HG02840 (cell line): ENCODE measurements at regions not wholly inside any gene's neighbourhood (a gene's known extent, or its start where the extent isn't known, plus 50 kb on each side); places are given as distances from the start of the nearest gene placed in this dataset.

Source experiments
- ATAC-seq: cut with Tn5 transposase; IDR thresholded peaks from one replicate; pipeline ENCODE4 v1.9.1; 2021; ENCODE audit warnings: mild to moderate bottlenecking, moderate library complexity, moderate number of reproducible peaks; ENCODE audit not compliant: unreplicated experiment, low FRiP score

DNA sequence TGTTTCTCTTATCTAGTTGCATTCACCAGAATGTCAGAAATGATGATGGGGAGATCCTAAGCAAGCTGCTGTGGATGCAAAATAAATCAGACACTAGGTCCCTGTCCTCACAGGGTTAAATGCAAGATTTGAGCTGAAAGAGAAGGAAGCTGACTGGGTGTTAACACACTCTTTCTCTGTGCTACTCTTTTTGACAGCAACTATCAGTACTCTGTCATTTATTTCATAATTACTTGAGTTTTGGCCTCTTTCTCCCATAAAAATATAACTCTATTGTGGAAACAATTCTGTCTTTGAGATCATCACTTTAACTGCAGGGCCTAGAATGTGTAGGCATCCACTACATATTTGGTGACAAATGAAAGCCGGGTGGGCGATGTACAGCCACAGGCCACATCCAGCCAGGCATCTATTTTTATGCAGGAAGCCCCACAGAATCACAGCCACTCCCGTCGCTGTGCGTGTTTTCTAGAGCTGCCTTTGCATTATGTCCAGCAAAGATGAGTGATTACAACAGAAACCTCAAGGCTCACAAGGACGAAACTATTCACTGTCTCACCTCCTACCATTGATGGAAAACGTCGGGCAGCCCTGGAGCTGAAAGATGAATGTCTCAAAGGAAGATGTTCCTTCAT is 849.0 kb downstream of the RNF144A start:
- no peak for ATAC-seq

DNA sequence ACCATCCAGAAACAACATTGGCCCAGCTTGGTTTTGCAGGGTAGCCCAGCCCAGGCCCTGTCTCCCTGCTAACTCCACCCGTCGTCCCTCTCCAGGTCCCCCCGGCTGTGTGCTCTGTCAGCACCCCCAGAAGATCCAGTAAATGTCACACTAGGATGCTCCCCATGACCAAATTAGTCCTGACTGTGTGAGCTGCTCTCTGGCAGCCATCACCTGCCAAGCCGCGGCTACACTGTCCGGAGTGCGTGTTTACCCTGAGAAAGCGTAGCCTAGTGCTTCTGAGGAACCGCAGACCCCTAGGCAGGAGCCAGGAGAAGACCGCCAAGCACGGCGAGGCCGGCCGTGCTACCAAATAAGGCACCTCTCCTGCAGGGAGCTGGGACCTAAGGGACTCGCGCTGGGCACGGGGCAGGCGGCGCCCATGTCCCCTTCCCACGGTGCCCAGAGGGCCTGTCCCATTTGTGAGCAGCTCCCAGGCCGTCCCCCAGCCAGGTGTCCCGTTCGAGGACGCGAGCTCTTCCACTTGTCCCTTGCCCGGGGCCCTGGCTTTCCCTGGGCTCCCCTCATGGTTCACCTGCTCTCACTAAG is 849.9 kb downstream of the RNF144A start:
- no peak for ATAC-seq

DNA sequence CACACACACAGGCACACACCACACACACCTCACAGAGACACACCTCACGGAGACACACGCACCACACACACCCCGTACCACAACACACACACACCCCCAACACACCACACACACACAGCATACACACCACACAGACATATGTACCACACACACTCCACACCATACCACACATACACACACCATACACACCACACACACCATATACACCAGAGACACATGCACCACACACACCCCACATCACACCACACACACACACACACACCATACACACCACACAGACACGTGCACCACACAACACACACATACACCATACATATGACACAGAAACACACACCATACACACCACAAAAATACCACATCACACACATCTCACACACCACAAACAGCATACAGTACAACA is 850.7 kb downstream of the RNF144A start:
- ATAC-seq: no peak

DNA sequence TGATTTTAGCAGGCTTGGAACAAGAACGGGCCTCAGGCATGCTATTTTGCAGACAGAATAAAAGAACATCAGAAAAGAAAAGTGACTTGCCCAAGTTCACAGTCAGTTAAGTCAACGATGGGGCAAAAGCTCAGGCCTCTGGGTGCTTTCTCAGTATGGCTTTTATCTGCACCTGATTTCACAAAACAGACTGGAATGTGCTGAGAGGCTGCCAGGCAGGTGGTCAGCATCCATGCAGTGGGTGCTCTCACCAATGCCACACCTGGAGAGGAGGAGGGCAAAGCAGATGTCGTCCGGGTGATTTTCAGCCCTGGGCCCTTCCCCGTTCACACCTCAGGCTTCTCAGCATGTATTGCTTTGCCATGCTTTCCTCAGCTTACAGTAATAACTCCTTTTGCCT is 854.6 kb downstream of the RNF144A start:
- no peak for ATAC-seq

DNA sequence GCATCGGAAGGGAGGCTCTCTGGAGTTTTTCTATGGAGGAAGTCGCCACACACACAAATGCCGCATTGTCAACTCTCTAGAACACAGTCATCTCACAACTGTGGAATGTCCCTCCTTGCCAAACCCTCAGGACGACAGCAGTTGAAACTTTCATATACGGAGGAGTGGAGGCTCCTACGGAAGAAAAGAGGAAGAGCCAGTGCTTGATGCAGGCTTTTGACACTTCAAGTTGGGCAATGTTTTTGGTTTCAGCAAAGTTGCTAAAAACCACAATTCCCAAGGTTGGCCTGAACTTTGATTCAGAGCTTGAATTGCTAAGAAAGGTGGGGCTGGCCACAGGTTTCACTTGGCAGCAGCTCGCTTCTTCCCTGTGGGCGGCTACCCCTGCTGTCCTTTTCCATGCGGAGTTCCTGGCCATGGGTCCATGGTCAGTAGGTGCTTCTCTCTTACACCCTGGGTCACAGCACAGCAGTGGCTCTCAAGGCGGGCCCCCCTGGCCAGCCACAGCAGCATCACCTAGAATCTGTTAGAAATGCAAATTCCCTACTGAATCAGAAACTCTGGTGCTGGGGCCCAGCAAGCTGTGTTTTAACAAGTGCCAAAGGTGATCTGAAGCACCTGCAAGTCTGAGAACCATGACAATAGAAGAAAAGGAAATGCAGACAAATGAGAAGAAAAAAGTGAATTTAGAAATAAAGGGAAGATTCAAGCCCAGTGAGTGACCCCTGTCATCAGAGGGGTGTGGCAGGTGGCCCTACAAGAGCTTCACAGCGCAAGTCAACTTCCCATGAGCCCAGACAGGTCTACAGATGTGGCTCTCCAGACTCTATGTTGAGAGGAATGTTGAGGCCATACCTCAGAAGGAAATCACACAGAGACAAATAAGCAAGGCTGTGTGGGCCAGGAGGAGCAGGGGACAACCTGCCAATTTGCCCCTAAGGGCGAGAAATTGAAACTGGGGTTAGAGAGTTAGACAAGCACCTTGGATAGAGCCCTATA is 856.4 kb downstream of the RNF144A start:
- ATAC-seq: peak; percentile 55

DNA sequence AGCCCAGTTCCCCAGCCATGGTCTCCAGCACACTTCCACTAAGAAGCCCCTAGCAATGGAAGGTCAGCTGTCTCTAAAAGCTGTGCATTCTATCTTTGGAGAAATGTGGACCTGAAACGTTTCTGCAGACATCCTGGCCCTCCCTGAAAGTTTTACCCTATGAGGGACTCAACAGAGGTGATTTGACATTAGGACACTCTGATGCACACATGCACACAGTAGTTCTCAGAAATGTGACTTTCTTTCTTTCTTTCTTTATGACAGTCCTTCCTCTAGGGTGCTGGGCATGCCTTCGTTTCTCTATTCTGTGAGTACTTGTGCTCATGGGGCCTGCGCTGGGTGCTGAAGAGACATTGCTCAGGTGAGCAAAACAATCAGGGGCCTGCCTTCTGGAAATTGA is 857.3 kb downstream of the RNF144A start:
- no peak for ATAC-seq

DNA sequence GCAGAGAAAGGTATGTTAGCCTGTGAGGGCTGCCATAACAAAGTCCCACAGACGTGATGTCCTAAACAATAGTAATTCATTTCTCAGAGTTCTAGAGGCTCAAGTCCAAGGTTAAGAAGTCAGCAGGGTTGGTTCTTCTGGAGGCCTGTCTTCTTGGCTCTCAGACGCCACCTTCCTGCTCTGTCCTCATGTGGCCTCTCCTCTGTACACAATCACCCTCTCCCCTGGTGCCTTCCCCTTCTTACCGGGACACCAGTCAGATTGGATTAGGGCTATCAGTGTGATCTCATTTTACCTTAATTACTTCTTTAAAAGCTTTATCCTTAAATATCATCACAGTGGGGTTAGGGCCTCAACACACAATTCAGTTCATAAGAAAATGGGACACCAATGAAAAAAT is 860.5 kb downstream of the RNF144A start:
- no peak for ATAC-seq

DNA sequence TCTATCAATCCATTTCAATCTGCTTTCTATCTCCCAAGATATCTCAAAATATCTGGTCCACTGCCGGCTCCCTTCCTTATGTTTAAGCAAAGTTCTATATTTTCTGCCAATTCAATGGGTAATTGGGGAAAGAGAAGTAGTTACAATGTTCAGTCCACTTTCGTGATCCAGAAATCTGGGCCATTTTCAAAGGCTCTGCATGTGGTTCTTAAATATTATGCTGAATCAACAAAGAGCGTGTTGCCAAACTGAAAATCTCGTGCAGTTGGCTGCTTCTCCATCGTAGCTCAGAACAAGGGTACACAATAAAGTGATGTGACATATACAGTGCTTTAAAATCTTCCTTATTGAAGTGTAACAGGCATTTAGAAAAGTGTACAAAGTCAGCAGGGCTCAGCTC is 863.1 kb downstream of the RNF144A start:
- no peak for ATAC-seq

DNA sequence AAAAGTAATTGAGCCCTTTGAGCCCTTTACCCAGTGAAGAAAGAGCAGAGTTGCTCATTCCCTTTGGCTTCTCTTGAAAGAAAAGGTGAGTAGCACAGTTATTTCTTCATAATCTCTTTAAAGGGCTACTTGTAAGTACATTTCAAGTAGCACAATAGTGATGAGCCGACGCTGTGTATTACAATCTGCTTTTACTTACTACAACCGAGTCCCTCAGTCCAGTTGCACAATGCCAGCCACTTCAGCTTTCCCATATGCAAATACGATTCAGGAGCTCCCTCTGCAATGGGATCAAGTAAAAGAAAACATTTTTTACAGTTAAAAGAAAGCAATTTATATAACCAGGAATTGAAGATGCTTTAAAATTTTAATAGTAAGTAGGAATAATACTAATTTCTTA is 868.5 kb downstream of the RNF144A start:
- no peak for ATAC-seq

DNA sequence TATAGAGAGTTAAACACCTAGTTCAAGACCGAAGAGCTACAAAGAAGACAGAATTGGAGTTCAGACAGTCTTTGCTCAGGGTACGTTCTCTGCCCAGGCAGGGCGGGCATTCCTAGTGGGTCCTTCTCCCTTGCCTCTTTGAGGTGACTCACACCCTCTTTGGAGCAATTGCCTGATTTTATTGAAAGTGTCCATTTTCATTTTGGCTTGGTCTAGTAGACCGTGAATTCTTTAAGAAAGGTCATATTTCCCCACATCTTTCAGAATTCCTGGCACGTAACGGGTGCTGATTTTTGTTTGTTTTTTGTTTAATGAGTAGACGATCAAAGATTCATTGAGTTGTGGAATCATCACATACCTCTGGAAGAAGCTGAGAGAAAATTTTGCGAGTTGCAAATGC is 871.5 kb downstream of the RNF144A start:
- no peak for ATAC-seq

DNA sequence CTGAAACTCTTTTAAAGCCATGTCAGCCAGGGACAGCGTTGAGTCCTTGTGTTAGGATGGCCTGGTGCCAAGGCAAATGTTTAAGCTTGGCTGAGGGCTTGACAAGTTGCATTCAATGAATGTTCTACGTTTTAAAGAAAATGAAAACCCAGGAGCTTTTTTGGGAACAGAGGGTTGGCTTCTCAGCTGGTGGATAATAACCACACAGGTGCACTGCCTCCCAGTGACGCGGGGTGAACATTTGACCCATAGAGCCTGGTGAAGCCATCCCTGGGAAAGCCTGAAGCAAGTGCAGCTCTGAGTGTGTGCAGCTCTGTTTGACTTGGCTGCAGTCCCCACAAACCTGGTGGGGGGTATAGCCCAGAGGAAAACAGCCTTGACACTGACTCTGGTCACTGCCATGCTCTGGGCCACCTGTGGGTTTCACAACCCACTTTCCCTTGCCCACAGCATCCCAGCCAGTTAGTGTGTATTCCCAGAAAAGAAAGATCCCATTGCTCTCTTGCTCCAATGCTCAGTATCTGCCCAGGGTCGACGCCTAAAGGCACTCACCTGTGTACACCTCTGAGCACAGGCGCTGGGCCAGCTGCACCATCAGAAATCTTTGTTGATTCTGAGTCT is 874.9 kb downstream of the RNF144A start:
- no peak for ATAC-seq

DNA sequence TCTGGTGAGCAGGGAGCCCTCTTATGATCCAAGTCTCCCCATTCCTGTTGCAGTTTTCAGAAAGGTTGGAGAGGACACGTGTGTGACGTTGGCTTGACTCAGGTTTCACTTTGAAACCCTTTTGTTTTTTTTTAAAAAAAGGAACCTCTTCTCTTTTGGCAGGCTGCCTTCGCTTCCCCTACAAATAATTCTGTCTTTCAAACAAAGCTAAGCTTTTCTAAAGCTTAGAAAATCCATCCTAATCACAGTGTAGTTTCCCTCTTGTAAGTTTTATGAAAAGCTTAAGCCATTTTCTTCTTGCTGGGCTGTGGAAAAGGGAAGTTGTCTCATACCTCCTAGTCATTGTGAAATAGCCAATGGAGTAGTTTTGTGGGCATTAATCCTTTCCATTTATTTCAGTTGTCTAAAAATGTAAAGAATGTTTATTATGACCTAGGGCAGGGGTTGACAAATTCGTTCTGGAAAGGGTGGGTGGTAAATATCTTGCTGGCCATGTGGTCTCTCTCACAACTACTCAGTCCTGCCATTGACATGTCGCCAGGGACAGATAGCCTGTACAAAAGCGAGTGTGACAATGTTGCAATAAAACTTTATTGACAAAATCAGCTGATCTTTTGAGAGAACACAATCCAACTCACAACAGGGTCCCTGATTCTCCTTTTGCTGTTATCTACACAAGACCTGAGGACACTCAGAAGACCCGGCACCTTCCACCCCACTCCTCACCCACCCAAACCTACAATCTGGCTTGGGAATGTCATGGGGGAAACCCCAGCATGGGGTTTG is 878.8 kb downstream of the RNF144A start:
- ATAC-seq: no peak

DNA sequence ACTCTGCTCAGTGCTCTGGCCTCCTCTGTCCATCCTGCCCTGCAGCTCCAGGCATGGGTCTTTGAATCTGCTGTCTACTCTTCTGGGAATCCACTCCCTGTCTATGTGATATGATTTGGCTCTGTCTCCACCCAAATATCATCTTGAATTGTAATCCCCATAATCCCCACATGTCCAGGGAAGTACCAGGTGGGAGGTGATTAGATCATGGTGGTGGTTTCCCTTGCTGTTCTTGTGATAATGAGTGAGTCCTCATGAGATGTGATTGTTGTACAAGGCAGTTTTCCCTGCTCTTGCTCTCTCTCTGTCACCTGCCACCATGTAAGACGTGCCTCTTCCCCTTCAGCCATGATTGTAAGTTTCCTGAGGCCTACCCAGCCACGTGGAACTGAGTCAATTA is 881.8 kb upstream of the ID2 start:
- ATAC-seq: no peak

DNA sequence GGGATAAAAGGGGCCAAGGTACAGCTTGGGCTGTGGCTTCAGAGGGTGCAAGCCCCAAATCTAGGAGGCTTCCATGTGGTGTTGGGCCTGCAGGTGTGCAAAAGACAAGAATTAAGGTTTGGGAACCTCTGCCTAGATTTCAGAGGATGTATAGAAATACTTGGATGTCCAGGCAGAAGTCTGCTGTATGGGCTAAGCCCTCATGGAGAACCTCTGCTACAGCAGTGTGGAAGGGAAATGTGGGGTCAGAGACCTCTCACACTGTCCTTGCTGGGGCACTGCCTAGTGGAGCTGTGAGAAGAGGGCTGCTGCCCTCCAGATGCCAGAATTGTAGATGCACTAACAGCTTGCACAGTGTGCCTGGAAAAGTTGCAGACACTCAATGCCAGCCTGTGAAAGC is 880.6 kb upstream of the ID2 start:
- ATAC-seq: no peak

DNA sequence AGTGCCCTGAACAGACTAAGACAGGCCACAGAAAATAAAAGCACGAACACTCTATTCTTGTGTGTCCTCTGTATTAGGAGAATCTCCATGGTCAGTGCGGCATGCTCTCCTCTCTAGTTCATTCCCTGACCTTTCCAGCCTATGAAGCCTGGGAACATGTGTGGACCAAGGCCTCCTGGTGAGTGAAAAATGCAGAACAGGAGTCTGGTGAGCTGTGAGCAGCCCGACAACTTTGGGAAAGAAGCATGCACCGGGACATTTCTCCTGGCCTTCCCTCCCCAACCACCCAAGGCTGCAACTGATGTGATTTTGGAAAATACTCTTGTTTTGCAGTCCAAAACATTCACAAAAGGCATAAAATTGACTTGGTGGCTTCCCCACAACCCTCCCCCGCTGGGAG is 878.3 kb upstream of the ID2 start:
- ATAC-seq: no peak

DNA sequence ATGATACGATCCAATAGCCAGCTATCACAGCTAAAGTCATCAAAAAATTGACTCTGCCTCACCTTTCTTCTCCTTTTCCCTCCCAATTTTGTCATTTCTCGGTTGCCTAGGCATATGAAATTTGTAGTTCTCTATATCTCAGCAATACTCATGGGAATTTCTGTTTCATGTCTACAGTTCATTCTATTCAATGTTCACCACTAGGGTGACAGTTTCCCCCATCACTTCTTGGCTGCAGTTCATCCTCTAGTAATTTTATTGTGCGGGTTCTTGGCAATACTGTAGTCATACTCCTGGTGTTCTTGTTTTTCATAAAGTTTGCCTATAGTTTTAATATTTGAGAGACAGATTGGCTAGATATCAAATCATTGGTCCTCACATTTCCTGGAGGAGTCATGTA is 872.2 kb upstream of the ID2 start:
- no peak for ATAC-seq

DNA sequence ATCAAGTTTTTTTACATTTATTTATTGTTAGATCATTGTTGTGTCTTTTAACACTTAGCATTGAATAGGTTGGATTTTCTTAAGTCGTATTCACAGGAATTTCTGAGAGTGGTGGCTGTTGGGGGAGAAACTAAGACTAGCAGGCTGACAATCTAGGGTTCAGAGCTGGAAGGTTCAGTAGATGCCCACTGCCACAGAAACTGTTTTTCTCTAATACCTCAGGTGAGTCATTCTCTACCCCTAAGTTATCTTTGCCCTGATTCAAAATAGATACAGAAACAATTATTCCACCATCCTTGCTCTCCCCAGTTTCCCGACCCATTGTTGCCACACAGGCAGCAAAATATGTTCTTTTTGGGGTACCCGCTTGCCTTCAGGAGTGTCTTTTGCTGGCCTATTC is 870.8 kb upstream of the ID2 start:
- ATAC-seq: no peak

DNA sequence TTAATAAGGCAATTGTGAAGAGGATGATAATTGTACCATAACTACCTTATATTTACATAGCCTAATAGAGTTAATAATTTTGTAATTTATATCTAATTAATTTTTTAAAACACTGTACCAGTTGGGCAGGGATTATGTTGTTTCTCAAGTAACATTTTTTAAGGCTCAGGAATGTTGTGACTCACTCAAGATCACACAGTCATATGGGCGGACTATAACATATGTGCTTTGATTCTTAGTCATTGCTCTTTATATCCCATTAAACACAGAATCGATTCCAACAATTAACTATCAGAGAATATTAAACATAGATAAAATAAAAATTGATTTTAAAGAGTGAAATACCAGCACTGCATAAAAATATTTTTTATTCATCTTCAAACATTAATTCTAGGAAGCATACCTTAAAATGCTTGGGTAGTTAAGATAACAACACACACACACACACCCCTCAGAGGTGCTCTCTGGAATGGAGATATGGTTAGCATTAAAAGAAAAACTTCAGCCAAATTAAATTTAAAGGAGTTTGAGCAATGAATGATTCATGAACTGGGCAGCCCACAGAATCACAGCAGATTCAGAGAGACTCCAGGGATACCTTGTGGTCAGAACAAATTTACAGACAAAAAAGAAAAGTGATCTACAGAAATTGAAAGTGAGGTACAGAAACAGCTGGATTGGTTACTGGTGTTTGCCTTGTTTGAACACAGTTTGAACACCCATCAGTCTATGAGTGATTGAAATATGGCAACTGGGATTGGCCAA is 869.4 kb upstream of the ID2 start:
- no peak for ATAC-seq

DNA sequence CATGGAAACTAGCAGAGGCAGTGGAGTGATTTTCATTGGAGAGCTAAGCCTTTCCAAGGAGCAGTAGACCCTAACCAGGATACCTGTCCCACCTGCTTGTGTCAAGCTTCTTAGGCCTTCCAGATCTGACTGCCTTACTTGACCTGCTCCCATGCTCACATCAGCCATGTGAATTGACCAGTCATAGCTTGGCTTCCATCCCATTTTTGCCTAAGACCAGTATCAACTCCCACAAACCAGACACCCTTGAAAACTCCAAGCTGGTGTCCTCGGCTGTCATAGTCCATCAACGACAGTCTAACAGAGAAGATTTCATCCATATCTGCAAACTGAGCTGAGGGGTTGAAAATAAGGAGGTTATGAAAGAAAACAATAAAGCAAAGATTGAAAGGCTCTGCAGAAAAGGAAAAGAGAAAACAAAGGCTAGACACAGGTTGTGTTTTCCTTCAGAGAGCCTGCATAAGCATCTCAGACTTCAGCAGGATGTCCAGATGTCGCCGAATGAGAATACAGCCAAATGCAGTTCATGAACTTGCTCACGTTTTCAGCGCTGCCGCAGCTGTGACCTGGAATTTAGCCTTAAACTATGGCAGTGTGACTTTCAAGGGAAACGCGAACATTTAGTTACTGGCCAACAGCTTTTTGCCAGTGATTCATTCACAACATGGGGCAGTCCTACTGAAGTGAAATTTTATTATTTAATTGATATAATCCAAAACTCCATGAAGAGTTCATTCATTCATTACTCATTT is 868.1 kb upstream of the ID2 start:
- no peak for ATAC-seq
